LNCAP (cell line): ENCODE measurements at regions not wholly inside any gene's neighbourhood (a gene's known extent, or its start where the extent isn't known, plus 50 kb on each side); places are given as distances from the start of the nearest gene placed in this dataset.

Source experiments
- TF ChIP-seq, protein P1 (sequence below): fragments of 450-650 bp; IDR thresholded peaks from 2 replicates; pipeline ENCODE4 v1.5.1; 2017; ENCODE audit warnings: mild to moderate bottlenecking

DNA sequence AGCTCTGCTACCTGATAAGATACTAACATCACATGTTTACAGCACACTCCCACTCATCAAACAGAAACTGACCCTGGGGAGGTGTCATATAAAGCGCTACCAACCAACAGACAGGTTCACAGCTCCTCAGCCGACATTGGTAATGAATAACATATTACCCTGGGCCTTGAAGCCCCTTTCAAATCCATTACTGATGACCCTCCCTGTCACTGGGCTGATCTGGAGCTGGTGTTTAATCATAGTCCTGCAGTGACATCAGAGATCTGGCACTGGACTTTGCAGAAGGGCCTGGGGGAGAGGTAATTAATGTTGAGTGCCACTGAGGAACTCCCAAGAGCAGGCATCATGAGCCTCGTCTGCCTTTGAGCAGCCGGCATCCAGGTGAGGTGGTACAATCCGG is 306.5 kb upstream of the NFE2L3 start:
- TF ChIP-seq, protein P1, sequence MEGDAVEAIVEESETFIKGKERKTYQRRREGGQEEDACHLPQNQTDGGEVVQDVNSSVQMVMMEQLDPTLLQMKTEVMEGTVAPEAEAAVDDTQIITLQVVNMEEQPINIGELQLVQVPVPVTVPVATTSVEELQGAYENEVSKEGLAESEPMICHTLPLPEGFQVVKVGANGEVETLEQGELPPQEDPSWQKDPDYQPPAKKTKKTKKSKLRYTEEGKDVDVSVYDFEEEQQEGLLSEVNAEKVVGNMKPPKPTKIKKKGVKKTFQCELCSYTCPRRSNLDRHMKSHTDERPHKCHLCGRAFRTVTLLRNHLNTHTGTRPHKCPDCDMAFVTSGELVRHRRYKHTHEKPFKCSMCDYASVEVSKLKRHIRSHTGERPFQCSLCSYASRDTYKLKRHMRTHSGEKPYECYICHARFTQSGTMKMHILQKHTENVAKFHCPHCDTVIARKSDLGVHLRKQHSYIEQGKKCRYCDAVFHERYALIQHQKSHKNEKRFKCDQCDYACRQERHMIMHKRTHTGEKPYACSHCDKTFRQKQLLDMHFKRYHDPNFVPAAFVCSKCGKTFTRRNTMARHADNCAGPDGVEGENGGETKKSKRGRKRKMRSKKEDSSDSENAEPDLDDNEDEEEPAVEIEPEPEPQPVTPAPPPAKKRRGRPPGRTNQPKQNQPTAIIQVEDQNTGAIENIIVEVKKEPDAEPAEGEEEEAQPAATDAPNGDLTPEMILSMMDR, result no peak

GRCh38 chr7:25846722-25847121 is 305.3 kb upstream of the NFE2L3 start:
- TF ChIP-seq, protein P1, result no peak

- TF ChIP-seq, protein P1, result no peak
Measured at GRCh38 chr7:25847336-25848070, 304.5 kb upstream of the NFE2L3 start.

DNA sequence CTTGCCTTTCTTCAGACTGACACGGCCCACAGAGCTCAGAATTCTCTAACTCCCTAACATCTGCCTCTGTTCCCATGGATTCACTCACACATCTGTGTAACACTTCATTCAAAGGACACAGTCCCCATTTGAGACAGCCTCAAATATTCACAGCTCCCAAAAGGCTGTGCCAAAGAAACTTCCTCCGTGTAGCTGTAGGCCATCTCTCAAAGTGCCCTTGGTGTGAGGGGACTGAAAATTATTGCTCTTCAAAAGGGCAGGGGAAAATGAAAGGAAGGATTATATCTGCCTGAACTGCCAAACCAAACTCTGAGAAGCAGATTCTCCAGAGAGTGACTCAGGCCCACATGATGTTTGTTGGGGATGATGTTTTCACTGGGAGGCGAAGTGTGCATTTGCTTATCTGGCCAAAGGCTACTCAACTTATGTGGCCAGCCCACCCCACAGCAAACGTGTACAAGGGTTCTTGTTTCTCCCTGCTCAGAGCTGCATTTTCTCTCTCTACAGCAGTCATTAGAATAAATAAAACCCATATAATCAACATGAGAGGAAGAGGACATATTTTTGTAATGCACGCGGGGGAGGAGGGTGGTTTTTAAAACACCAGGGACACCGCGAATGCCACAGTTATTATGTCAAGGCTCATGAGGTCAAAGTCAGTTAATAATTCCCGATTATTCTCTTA is 302.4 kb upstream of the NFE2L3 start:
- TF ChIP-seq, protein P1, result no peak

- TF ChIP-seq, protein P1, result no peak
Measured at GRCh38 chr7:25850216-25850615, 301.8 kb upstream of the NFE2L3 start.

DNA sequence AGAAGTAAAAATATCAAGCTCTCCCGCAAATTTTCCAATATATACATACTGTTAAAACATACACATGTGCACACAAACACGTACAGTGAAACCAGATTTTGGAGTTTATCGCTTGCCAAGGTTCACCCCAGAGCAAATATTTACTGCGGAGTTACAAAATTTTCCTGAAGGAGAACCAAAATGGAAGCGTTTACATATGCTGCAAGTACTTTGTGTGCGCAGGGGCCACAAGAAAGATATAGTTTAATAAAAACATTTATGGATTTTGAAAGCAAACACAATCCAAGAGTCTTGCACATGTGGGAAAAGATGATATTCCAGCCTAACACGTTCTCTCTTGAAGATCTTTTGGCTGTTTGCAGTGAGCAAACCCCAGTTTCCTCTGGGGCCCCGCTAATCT is 301.3 kb upstream of the NFE2L3 start:
- TF ChIP-seq, protein P1, result no peak

- TF ChIP-seq, protein P1, result peak; percentile 86
Measured at GRCh38 chr7:25851332-25852210, 300.4 kb upstream of the NFE2L3 start.
